Activated CD8-positive, alpha-beta T cell treated with anti-CD3 and anti-CD28 coated beads for 36 hours (primary cell): ENCODE measurements at regions not wholly inside any gene's neighbourhood (a gene's known extent, or its start where the extent isn't known, plus 50 kb on each side); places are given as distances from the start of the nearest gene placed in this dataset.

Experiments used
- ATAC-seq: fragments of 200-7000 bp; cut with Tn5 transposase; one replicate; pipeline ENCODE4 v1.10.0; 2021; ENCODE audit warnings: mild to moderate bottlenecking, moderate library complexity
- CTCF ChIA-PET: fragments of 350-600 bp; sonication (Branson Sonifier 250); formaldehyde crosslinking; loops from one replicate; lab custom pipeline; 2021; ENCODE audit warnings: antibody characterized with exemption; lab: Charles Lee
- POLR2A ChIA-PET: fragments of 350-600 bp; sonication (Branson Sonifier 250); formaldehyde crosslinking; loops from one replicate; lab custom pipeline; 2021; ENCODE audit warnings: antibody characterized with exemption; lab: Charles Lee
- DNase-seq: peaks from one replicate; pipeline ENCODE4 v3.0.0-alpha.2; 2020
- H3K27ac Mint-ChIP-seq: one replicate; pipeline ENCODE4 v1.8.0; 2021; ENCODE audit warnings: mild to moderate bottlenecking, mixed read lengths
- H3K27me3 Mint-ChIP-seq: one replicate; pipeline ENCODE4 v1.8.0; 2021; ENCODE audit warnings: mixed read lengths
- H3K36me3 Mint-ChIP-seq: one replicate; pipeline ENCODE4 v1.8.0; 2021; ENCODE audit warnings: low read depth, mixed read lengths
- H3K4me1 Mint-ChIP-seq: one replicate; pipeline ENCODE4 v1.8.0; 2021; ENCODE audit warnings: low read depth, mixed read lengths
- H3K4me3 Mint-ChIP-seq: one replicate; pipeline ENCODE4 v1.8.0; 2021; ENCODE audit warnings: mild to moderate bottlenecking, moderate library complexity, mixed read lengths
- H3K9me3 Mint-ChIP-seq: one replicate; pipeline ENCODE4 v1.8.0; 2021; ENCODE audit warnings: mixed read lengths
- intact Hi-C: fragments of 100-400 bp; cut with micrococcal nuclease; formaldehyde crosslinking; loops from one replicate; pipeline ENCODE4 v1.10.0; 2022
- TF ChIP-seq, protein P1 (sequence below): fragments of 200-600 bp; IDR thresholded peaks from one replicate; pipeline ENCODE4 v1.8.0; 2022; ENCODE audit warnings: antibody characterized with exemption, mild to moderate bottlenecking

- Mint-ChIP-seq H3K4me1 (no peaks in the 10 kb centered on the region), H3K27ac (no peak overlapping the region), H3K36me3 (no peaks in the 10 kb centered on the region), H3K4me3 (no peak overlapping the region), H3K9me3 (no peaks in the 10 kb centered on the region), H3K27me3 (peaks cover 8% of the 10 kb centered on the region)
- TF ChIP-seq, protein P1, sequence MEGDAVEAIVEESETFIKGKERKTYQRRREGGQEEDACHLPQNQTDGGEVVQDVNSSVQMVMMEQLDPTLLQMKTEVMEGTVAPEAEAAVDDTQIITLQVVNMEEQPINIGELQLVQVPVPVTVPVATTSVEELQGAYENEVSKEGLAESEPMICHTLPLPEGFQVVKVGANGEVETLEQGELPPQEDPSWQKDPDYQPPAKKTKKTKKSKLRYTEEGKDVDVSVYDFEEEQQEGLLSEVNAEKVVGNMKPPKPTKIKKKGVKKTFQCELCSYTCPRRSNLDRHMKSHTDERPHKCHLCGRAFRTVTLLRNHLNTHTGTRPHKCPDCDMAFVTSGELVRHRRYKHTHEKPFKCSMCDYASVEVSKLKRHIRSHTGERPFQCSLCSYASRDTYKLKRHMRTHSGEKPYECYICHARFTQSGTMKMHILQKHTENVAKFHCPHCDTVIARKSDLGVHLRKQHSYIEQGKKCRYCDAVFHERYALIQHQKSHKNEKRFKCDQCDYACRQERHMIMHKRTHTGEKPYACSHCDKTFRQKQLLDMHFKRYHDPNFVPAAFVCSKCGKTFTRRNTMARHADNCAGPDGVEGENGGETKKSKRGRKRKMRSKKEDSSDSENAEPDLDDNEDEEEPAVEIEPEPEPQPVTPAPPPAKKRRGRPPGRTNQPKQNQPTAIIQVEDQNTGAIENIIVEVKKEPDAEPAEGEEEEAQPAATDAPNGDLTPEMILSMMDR = no peak
- ChIA-PET CTCF (no interaction called here), POLR2A (no interaction called here)
- ATAC-seq (no peak), DNase-seq (no peak)
- intact Hi-C loops = no loop called here
Observed at GRCh38 chr13:74465271-74465670, 331.1 kb upstream of the KLF12 start.

GRCh38 chr13:74464670-74465069, 330.5 kb upstream of the KLF12 start:
- Mint-ChIP-seq H3K4me1 (no peaks in the 10 kb centered on the region), H3K36me3 (no peaks in the 10 kb centered on the region), H3K27me3 (peaks cover 7% of the 10 kb centered on the region), H3K27ac (no peak overlapping the region), H3K4me3 (no peak overlapping the region), H3K9me3 (no peaks in the 10 kb centered on the region)
- DNase-seq (no peak), ATAC-seq (no peak)
- intact Hi-C loops = no loop called here
- TF ChIP-seq, protein P1 = no peak
- POLR2A ChIA-PET = no interaction called here
- CTCF ChIA-PET = no interaction called here

- TF ChIP-seq, protein P1 = no peak
- CTCF ChIA-PET = no interaction called here
- Mint-ChIP-seq H3K4me1 (no peaks in the 10 kb centered on the region), H3K36me3 (no peaks in the 10 kb centered on the region), H3K27ac (no peak overlapping the region), H3K9me3 (no peaks in the 10 kb centered on the region), H3K4me3 (no peak overlapping the region), H3K27me3 (peaks cover 7% of the 10 kb centered on the region)
- intact Hi-C loops = no loop called here
- POLR2A ChIA-PET = no interaction called here
- ATAC-seq (no peak), DNase-seq (no peak)
Observed at GRCh38 chr13:74461011-74461410, 326.8 kb upstream of the KLF12 start.

- no peak overlapping the region for H3K27ac Mint-ChIP-seq
- H3K27me3 Mint-ChIP-seq = peaks cover 11% of the 10 kb centered on the region
- POLR2A ChIA-PET = no interaction called here
- ATAC-seq (no peak), DNase-seq (no peak)
- intact Hi-C loops = no loop called here
- peaks cover 4% of the 10 kb centered on the region for H3K4me1 Mint-ChIP-seq
- peaks cover 2% of the 10 kb centered on the region for H3K9me3 Mint-ChIP-seq
- no peak overlapping the region for H3K4me3 Mint-ChIP-seq
- CTCF ChIA-PET = no interaction called here
- peaks cover 2% of the 10 kb centered on the region for H3K36me3 Mint-ChIP-seq
- TF ChIP-seq, protein P1 = no peak
Observed at GRCh38 chr13:74452881-74453280, 318.7 kb upstream of the KLF12 start.

DNA sequence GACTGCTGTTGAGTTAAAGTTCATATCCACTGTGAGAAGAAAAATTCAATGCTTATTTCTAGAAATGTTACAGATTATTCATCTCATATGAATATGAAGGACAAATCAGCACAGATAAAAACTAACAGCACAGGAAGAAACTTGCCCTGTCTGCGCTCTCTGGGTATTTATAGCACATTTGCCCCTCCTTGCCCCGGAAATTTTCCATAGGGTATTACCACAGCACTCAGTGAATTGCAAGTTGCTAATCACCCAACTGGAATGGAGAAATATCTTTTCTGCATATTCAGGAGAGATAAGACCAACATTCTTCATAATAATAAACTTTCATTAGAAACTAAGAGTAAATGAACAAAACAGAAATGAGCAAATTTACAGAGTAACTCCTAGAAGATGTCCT, 318.0 kb upstream of the KLF12 start:
- no peak overlapping the region for H3K27ac Mint-ChIP-seq
- intact Hi-C loops = no loop called here
- H3K4me3 Mint-ChIP-seq = no peak overlapping the region
- H3K27me3 Mint-ChIP-seq = peaks cover 10% of the 10 kb centered on the region
- POLR2A ChIA-PET = no interaction called here
- H3K9me3 Mint-ChIP-seq = peaks cover 2% of the 10 kb centered on the region
- H3K4me1 Mint-ChIP-seq = peaks cover 4% of the 10 kb centered on the region
- CTCF ChIA-PET = no interaction called here
- DNase-seq (no peak), ATAC-seq (no peak)
- TF ChIP-seq, protein P1 = no peak
- peaks cover 2% of the 10 kb centered on the region for H3K36me3 Mint-ChIP-seq
